ENCODE measurements at regions not wholly inside any gene's neighbourhood (a gene's known extent, or its start where the extent isn't known, plus 50 kb on each side); places are given as distances from the start of the nearest gene placed in this dataset.
"Not testable (repeated sequence)": the region's sequence is repeated elsewhere in the genome, so short reads cannot be mapped to it uniquely, and the experiment has no call there.

- intact Hi-C loops (cut with DNase I): no loop called here
- DNase-seq: peak in 2 of 10 donors; percentile 0 to 36
Observed at GRCh38 chr2:242038166-242038927, 168.8 kb downstream of the RTP5 start.

- intact Hi-C loops (cut with DNase I): no loop called here
- DNase-seq: peak in 3 of 10 donors; percentile 6 to 72 (median 61)
Observed at GRCh38 chr2:242038928-242039341, 169.4 kb downstream of the RTP5 start.

- peak in 2 of 10 donors; percentile 4 to 46 for DNase-seq
- intact Hi-C loops (cut with DNase I): no loop called here
Observed at GRCh38 chr2:242040303-242040655, 170.8 kb downstream of the RTP5 start.

GRCh38 chr2:242040681-242041080 is 171.2 kb downstream of the RTP5 start:
- intact Hi-C loops (cut with DNase I): no loop called here
- peak in 2 of 10 donors; percentile 33 to 70 for DNase-seq

GRCh38 chr2:242041816-242042215 is 172.3 kb downstream of the RTP5 start:
- peak in 2 of 10 donors; percentile 17 to 18 for DNase-seq
- intact Hi-C loops (cut with DNase I): no loop called here

- intact Hi-C loops (cut with DNase I): no loop called here
- DNase-seq: peak in 2 of 10 donors; percentile 15 to 31
Observed at GRCh38 chr2:242043538-242044312, 174.2 kb downstream of the RTP5 start.

GRCh38 chr2:242044313-242044590 is 174.7 kb downstream of the RTP5 start:
- DNase-seq: peak in 1 of 10 donors; percentile 42
- intact Hi-C loops (cut with DNase I): no loop called here

- intact Hi-C loops (cut with DNase I): not testable (repeated sequence)
- peak in 2 of 10 donors; percentile 35 to 58 for DNase-seq
Observed at GRCh38 chr2:242045596-242046144, 176.1 kb downstream of the RTP5 start.

- intact Hi-C loops (cut with DNase I): no loop called here
- DNase-seq: peak in 3 of 10 donors; percentile 20 to 70 (median 26)
Observed at GRCh38 chr2:242046206-242046826, 176.8 kb downstream of the RTP5 start.

GRCh38 chr2:242047963-242048362 is 178.4 kb downstream of the RTP5 start:
- intact Hi-C loops (cut with DNase I): no loop called here

GRCh38 chr2:242048479-242048878 is 178.9 kb downstream of the RTP5 start:
- intact Hi-C loops (cut with DNase I): no loop called here
- no peak for DNase-seq

More at GRCh38 chr2:242047963-242048362, 178.4 kb downstream of the RTP5 start:
- DNase-seq: peak in 2 of 10 donors; percentile 3 to 27

GRCh38 chr2:242049492-242049891 is 180.0 kb downstream of the RTP5 start:
- DNase-seq; intact Hi-C loops (cut with DNase I): not testable (repeated sequence)

GRCh38 chr2:242051463-242051862 is 181.9 kb downstream of the RTP5 start:
- DNase-seq: no peak
- intact Hi-C loops (cut with DNase I): no loop called here

- intact Hi-C loops (cut with DNase I): no loop called here
- DNase-seq: peak in 2 of 10 donors; percentile 44 to 50
Observed at GRCh38 chr2:242052421-242052820, 182.9 kb downstream of the RTP5 start.

GRCh38 chr2:242053921-242054320 is 184.4 kb downstream of the RTP5 start:
- peak in 2 of 10 donors; percentile 30 to 43 for DNase-seq
- intact Hi-C loops (cut with DNase I): no loop called here

- intact Hi-C loops (cut with DNase I): no loop called here
- DNase-seq: peak in 2 of 10 donors; percentile 38 to 44
Observed at GRCh38 chr2:242054406-242054805, 184.9 kb downstream of the RTP5 start.

GRCh38 chr2:242054881-242055801 is 185.6 kb downstream of the RTP5 start:
- DNase-seq: peak in 2 of 10 donors; percentile 59 to 81
- intact Hi-C loops (cut with DNase I): no loop called here

- intact Hi-C loops (cut with DNase I): no loop called here
- peak in 1 of 10 donors; percentile 51 for DNase-seq
Observed at GRCh38 chr2:242056026-242056425, 186.5 kb downstream of the RTP5 start.

- intact Hi-C loops (cut with DNase I): no loop called here
- peak in 1 of 10 donors; percentile 70 for DNase-seq
Observed at GRCh38 chr2:242056785-242057184, 187.3 kb downstream of the RTP5 start.

All from posterior cingulate gyrus (tissue), 11 donors.